ENCODE measurements at regions not wholly inside any gene's neighbourhood (a gene's known extent, or its start where the extent isn't known, plus 50 kb on each side); places are given as distances from the start of the nearest gene placed in this dataset.
"Not testable (repeated sequence)": the region's sequence is repeated elsewhere in the genome, so short reads cannot be mapped to it uniquely, and the experiment has no call there.

DNA sequence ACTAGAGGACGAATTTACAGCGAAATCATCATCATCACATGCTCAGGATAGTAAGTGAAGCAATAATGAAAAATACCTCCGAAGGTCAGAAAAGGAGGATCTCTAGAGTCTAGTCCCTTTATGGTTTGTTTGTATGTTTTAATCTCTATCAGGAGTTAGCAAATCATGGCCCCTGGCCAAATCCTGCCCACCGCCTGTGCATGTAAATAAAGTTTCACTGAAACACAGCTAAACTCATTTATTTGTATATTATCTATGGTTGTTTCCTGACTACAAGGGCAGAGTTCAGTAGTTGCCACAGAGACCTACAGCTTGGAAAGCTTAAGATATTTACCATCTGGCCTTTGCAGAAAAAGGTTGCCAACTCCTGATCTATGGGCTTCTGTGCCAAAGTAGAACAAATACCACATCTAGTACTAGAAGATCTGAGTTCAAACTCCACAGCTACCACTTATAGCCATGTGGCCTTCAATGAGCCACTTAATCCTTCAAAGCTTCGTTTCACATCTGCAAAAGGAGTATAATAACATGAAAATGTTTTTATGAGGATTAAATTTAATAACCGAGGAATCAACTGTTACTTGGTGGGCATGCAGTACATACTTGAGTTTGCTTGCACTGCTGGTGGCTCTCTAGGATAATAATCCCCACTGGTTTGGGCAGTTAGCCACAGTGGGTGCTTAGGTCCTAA is 94.0 kb upstream of the KIF26B start:
- H3K4me1 ChIP-seq = peaks cover 5% of the 10 kb centered on the region
- peaks cover 3% of the 10 kb centered on the region for H3K36me3 ChIP-seq
- intact Hi-C loops (cut with micrococcal nuclease) = no loop called here
- H3K27ac ChIP-seq (replicated peaks) = no peak overlapping the region
- no peaks in the 10 kb centered on the region for H3K27me3 ChIP-seq (ENCODE audit: low read depth)
- no peaks in the 10 kb centered on the region for H3K9me3 ChIP-seq (replicated peaks)
- TF ChIP-seq, protein P1, sequence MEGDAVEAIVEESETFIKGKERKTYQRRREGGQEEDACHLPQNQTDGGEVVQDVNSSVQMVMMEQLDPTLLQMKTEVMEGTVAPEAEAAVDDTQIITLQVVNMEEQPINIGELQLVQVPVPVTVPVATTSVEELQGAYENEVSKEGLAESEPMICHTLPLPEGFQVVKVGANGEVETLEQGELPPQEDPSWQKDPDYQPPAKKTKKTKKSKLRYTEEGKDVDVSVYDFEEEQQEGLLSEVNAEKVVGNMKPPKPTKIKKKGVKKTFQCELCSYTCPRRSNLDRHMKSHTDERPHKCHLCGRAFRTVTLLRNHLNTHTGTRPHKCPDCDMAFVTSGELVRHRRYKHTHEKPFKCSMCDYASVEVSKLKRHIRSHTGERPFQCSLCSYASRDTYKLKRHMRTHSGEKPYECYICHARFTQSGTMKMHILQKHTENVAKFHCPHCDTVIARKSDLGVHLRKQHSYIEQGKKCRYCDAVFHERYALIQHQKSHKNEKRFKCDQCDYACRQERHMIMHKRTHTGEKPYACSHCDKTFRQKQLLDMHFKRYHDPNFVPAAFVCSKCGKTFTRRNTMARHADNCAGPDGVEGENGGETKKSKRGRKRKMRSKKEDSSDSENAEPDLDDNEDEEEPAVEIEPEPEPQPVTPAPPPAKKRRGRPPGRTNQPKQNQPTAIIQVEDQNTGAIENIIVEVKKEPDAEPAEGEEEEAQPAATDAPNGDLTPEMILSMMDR (IDR thresholded peaks at IDR 0.05; ENCODE audit: borderline replicate concordance) = no peak
- DNase-seq = no peak
- H3K4me3 ChIP-seq = no peak overlapping the region

DNA sequence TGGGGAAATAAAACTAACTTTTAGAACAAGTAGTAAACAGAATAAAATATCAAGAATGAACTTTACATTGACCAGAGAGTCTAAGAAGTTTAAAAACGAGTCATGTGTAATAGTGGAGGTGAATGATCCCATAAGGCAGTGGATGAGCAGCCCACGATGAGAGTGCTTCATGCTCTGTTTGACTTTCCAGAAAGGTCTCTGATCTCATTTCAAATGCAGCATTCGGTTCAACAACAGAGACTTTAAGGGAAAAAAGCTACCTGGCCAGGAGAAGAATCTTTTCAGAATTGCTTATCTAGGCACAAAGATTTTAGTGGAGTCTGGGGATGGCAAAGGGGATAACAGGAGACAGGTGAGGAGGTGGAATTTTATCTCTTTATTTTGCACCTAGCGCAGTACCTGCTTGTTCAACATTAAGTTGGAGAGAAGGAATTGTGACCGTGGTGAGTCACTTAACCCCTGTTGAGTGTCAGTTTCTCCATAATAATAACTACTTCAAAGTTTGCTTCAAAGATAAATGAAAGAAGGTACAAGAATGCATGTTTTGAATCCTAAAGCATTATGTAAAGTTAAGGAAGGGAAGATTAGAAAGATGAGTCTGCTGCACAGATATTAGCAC is 94.9 kb upstream of the KIF26B start:
- H3K27me3 ChIP-seq (ENCODE audit: low read depth) = no peaks in the 10 kb centered on the region
- H3K4me3 ChIP-seq = no peak overlapping the region
- no peaks in the 10 kb centered on the region for H3K9me3 ChIP-seq (replicated peaks)
- H3K4me1 ChIP-seq = peaks cover 5% of the 10 kb centered on the region
- no peak overlapping the region for H3K27ac ChIP-seq (replicated peaks)
- DNase-seq = no peak
- H3K36me3 ChIP-seq = peaks cover 3% of the 10 kb centered on the region
- intact Hi-C loops (cut with micrococcal nuclease) = no loop called here
- TF ChIP-seq, protein P1 (IDR thresholded peaks at IDR 0.05; ENCODE audit: borderline replicate concordance) = no peak

DNA sequence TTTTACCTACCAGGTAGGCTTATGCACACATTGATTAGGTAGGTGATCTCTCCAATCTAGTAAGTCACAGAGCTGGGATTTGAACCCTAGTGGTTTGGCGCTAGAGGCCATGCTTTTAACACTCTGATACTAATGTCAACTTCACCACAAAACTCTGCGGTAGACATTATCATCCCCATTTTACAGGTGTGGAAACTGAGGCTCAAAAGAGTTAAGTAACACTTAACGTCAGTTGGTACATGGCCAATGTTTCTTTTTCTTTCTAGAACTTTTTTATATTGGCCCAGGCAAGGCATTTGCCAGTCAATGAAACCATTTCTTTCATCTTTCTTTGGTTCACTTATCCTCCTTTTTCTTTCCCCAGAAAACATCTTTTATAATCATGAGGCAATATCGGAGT is 95.9 kb upstream of the KIF26B start:
- Histone ChIP-seq H3K4me3 (no peak overlapping the region), H3K36me3 (peaks cover 3% of the 10 kb centered on the region), H3K27me3 (ENCODE audit: low read depth) (no peaks in the 10 kb centered on the region), H3K27ac (replicated peaks) (no peak overlapping the region), H3K4me1 (peaks cover 5% of the 10 kb centered on the region), H3K9me3 (replicated peaks) (no peaks in the 10 kb centered on the region)
- TF ChIP-seq, protein P1 (IDR thresholded peaks at IDR 0.05; ENCODE audit: borderline replicate concordance) = no peak
- intact Hi-C loops (cut with micrococcal nuclease) = no loop called here
- DNase-seq = no peak

DNA sequence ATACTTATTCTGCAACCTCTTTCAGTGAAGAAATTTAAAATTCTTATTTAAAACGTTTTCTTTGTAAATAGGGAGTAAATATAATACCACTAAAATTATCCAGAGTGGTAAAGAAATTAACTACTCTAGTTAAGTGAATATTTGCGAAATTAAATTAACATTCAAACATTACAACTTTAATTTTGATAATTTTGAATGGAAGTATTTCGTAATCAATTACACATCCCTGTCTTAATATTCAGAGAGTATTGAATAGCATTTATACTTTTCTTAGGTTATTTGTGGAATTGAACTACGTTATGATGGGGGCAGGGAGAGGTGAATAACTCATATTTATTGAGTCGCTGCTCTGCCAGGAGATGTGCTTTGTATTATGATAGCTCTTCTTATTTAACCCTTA is 96.3 kb upstream of the KIF26B start:
- no peak for DNase-seq
- TF ChIP-seq, protein P1 (IDR thresholded peaks at IDR 0.05; ENCODE audit: borderline replicate concordance) = no peak
- Histone ChIP-seq H3K27me3 (ENCODE audit: low read depth) (no peaks in the 10 kb centered on the region), H3K9me3 (replicated peaks) (no peaks in the 10 kb centered on the region), H3K36me3 (peaks cover 2% of the 10 kb centered on the region), H3K4me3 (no peak overlapping the region), H3K27ac (replicated peaks) (no peak overlapping the region), H3K4me1 (peaks cover 5% of the 10 kb centered on the region)
- intact Hi-C loops (cut with micrococcal nuclease) = no loop called here

DNA sequence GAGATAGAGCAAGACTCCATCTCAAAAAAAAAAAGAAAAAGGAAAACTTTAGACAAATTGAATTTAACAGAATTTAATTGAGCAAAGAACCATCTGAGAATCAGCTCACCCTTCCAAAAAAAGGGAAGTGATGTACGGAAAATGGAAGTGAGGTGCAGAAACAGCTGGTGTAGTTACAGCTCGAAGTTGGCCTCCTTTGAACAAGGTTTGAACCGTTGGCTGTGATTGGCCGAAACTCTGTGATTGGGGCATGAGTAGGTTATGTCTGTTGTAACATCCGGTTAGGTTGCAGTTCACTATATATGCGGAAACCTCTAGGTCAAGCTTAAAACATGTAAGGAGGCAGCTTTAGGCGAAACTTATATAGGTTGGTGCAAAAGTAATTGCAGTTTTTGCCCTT is 97.9 kb upstream of the KIF26B start:
- Histone ChIP-seq H3K36me3 (no peaks in the 10 kb centered on the region), H3K4me3 (no peak overlapping the region)

DNA sequence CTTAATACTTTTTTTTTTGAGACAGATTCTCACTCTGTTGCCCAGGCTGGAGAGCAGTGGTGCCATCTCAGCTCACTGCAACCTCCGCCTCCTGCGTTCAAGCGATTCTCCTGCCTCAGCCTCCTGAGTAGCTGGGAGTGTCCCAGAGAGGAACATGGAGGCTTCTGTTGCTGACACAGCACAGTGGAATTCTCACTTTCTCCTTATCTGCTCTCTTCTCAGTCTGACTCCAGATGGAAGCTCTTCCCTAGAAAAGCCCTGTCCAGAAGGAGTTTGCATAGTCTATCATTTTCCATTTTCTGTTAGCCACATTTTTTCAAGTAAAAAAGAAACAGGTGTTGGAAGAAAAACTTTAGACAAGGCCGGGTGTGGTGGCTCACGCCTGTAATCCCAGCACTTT is 98.5 kb upstream of the KIF26B start:
- H3K4me3 ChIP-seq; H3K36me3 ChIP-seq; H3K27me3 ChIP-seq (ENCODE audit: low read depth); DNase-seq; H3K9me3 ChIP-seq (replicated peaks); intact Hi-C loops (cut with micrococcal nuclease); H3K27ac ChIP-seq (replicated peaks): not testable (repeated sequence)
- H3K4me1 ChIP-seq = peaks cover 19% of the 10 kb centered on the region

More for the DNA sequence above, 97.9 kb upstream of the KIF26B start:
- Histone ChIP-seq H3K27me3 (ENCODE audit: low read depth) (no peaks in the 10 kb centered on the region), H3K4me1 (peaks cover 14% of the 10 kb centered on the region), H3K27ac (replicated peaks) (no peak overlapping the region), H3K9me3 (replicated peaks) (no peaks in the 10 kb centered on the region)
- no peak for DNase-seq
- intact Hi-C loops (cut with micrococcal nuclease) = no loop called here
- TF ChIP-seq, protein P1 (IDR thresholded peaks at IDR 0.05; ENCODE audit: borderline replicate concordance) = no peak

Measured in left ventricle myocardium inferior (tissue), 1 donor.